SHP77 (cell line): ENCODE measurements at regions not wholly inside any gene's neighbourhood (a gene's known extent, or its start where the extent isn't known, plus 50 kb on each side); places are given as distances from the start of the nearest gene placed in this dataset.

ENCODE experiments used
- DNase-seq, 2 experiments: peaks; one replicate each; lab custom pipeline; 2025; lab: John Stamatoyannopoulos, UW

- DNase-seq, result no peak
These were observed 91.3 kb upstream of the GPR45 start for GRCh38 chr2:105150231-105150630.

DNA sequence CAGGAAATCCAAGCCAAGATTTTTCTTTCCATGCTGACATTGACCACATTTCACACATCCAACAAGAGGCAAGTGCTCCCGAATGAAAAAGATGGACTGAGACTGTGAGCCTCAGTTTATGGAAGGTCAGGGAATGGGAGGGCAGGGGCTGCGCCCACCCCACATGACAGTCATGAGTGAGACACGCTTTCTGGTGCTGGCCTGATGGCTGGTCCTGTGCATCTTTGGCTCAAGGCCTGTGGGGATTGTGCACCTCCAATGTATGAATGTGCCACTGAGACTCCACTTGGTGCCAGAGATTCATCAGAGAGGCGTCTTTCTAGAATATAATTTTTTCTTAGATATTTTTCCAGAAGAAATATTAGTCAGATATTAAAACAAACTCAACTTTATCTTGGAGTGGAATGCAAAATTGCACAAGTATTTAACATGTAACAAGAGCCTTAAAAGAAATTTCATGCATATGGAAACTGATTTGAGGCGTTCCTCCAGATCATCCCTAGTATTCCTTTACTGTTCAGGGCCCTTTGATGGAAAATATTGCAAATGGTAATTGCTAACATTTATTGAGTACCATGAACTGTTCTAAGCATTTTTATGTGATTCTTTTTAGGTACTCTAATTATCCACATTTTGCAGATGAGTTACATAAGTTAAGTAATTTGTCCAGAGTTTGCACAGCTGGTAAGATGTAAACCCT lies 87.3 kb upstream of the GPR45 start:
- no peak for DNase-seq

GRCh38 chr2:105156166-105156565 lies 85.4 kb upstream of the GPR45 start:
- DNase-seq, result no peak

DNA sequence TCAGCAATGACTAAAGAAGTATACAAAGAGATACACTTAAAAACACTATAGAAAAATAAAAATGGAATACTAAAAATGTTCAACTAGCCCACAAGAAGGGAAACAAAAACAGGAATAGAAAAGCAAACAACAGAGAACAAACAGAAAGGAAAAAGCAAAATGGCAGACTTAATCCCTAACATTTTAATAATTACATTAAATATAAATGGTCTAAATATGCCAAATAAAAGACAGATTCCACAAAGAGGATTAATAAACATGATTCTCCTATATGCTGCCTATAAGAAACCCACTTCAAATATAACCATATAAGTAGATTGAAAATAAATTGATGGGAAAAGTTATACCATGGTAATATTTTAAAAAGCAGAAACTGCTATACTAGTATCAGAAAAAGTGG lies 83.5 kb upstream of the GPR45 start:
- DNase-seq, result no peak

DNA sequence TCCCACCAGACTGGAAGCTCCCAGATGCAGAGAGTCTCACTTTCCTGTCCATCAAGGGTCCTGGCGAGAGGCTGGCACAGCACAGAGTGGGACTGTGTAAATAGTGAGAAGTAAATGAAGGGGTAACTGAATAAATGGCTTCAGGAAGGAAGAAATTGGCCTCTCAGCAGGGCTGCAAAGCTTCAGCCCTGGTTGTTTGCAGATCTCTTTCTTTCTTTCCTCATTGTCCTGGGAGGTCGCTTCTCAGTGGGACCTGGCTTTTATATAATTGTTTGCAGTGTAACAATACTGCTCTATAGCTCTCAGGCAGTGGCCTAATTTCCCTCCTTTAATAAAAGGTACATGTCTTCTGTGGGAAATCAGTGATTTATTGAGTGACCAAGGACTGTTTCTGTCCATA lies 74.9 kb upstream of the GPR45 start:
- no peak for DNase-seq

DNA sequence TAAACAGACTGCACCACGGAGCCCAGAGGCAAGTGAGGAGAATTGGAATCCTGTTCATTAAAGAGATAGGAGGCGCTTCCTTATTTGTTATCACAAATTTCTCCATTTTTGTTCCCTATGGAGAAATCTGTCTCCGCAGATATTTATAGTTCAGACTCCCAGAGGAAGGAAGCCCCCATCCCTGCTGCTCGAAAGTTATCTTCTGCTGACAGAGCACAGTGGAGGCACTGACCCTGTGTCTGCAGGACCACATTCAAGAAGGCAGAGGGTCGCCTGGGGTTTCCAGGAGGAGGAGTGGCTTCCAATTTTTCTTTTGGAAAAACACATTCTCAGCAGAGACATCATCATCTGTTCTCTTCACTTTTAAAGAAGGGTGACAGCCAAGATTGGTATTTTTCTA lies 73.0 kb upstream of the GPR45 start:
- DNase-seq, result no peak

DNA sequence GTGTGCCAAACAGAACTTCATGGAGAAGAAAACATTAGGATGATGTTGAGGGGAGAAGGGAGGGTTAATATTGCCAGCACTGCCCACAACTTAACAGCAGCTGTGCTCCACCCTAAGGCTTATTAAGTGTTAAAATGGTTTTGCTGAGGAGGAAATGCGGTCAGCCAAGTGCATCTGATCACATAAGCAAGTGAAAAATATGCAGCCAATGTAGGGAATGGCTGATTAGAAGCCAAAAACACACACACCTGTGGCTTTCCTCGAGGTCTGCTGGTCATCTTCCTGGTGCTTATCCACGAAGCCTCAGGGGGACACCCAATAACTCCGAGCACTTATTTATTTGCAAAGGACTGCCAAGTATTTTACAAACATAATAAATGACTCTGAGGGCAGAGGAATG lies 66.3 kb upstream of the GPR45 start:
- no peak for DNase-seq

DNA sequence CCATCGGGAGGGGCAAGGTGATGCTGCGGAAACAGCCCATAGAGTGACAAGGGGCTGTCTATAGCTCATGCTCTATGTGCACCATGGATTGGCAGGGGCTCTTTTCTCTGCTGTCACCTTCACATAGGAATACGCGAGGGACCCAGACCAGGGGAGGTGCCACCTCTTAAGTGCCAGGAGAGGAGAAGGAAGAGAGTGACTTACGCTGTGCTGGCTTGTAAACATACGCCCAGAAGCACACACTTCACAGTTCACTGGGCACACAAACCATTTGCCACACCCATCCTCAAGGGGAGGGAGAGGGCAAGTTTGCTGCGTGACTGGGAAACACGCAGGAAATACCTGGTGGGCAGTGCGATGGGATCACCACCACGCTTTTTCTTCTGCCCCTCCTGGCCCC lies 65.1 kb upstream of the GPR45 start:
- no peak for DNase-seq

DNA sequence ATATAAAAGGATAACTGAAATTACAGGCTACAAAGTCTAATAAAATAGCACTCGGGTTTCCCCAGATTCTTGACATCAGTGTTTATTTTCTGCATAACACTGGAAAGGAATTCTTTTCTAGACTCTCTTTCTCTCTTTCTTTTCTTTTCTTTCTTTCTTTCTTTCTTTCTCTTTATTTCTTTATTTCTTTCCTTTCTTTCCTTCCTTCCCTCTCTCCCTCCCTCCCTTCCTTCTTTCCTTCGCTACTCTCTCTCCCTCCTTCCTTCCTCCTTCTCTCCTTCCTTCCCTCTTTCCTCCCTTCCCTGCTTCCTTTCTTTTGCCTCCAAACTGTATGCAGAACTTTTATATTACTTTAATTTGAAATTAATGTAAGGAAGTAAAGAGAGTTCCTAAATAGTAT lies 64.5 kb upstream of the GPR45 start:
- no peak for DNase-seq

DNA sequence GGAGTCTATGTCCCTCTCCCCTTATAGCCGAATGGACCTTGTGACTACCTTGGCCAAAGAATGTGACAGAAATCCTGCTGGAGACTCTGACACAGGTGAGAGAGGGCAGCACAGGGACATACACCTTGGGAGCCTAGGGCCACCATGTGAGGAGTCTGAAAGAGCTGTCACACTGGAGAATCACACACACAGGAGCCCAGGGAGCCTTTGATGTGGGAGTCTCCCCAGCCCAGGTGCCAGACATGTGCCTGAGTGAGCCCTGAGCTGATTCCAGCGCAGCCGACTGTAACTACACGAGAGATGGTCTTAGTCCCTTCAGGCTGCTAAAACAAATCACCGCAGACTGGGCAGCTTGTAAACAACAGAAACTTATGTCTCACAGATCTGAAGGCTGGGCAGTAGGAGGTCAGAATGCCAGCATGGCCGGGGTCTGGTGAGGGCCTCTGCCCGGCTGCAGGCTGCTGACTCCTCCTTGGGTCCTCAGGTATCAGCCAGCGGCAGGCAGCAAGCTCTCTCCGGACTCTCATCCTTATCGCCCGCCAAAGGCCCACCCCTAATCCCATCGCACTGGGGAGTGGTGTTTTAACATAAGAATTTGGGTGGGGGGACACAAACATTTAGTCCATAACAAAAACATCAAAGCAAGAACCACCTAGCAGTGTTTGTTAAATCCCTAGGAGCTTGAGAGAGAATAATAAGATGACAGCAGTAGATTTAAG lies 63.8 kb upstream of the GPR45 start:
- DNase-seq, result no peak

DNA sequence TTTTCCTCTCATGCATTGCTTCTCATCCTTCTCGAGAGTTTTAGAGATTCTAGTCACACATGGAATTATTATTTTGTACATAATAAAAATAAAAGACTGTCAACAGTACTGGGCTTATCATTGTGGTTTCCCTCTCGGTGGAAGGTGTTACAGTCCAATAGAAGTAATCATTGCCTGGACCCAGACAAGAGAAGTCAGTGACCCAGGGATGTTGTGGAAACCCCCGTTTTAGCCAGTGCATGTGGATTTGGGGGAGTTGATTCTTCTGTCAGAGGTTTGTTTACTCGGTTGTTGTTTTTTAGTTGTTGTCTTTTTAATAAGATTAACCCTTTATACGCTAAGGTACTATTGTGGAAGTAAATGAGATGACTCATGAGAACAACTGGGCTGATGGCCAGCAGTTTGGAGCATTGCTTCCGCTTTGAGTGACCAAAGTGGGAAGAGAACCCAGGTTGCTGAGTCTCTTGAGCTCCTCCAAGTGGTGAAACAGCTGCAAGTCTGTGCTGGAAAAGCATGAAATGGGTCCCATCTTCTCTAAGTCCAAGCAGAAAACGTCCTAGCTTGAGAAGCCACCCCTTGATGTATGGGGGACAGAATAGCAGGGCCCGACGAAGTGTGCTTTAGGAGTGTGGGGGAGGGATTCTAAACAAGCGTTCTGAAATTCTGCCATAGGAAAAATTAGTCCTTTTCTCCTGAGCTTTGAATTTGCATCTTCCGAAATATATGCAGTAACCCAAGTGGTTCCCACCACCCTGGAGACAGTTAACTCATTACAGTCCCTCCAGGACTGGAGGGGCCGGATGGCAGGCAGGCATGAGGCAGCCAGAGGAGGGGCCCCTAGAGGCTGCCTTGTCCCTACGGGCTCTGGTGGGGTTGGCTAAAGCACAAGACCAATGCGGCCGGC lies 61.8 kb upstream of the GPR45 start:
- DNase-seq, result peak; percentile 36 to 58

DNA sequence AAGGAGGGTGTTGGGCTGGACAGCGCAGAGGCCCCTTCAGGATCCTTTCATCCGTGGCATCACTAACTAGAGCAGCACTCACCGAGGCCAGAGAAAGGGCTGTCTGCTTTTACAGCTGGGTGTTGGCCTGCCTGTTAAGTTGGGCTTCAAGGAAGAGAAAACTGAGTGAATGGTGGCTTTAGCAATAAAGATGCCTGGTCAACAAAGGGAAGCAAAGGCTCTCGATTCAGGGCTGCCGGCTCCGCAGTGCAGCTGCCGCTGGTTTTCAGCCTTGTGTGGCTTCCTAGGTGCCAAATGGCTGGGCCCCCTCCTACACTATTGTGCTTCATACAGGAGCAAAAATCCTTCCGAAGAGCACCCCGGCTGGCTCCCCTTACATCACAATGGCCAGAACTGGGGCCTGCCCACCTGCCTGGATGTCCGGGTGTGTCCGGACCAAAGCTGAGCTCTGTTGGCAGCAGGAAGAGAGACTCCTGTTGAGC lies 61.0 kb upstream of the GPR45 start:
- DNase-seq, result no peak

- no peak for DNase-seq
These were observed 60.3 kb upstream of the GPR45 start for GRCh38 chr2:105181282-105181681.

GRCh38 chr2:105183555-105184323 lies 57.8 kb upstream of the GPR45 start:
- no peak for DNase-seq

DNA sequence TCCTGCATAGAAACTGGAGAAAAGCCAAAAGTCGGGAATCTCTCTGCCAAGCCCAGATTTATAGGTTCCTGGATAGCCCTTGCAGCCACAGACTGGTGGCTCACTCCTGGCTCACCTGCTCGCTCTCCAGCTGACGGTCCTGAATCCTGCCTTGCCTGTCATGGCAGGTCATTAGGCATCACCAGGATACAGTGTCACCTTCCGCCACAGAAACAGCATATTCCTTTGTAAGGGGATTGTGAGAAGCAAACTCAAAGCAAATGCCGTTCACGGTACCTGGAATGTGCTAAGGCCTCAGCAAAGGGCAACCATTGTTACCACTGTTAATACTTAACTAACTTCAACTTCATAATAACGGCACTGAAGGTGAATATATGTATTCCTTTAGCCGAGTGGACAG lies 57.1 kb upstream of the GPR45 start:
- no peak for DNase-seq

GRCh38 chr2:105186967-105187498 lies 54.5 kb upstream of the GPR45 start:
- no peak for DNase-seq

DNA sequence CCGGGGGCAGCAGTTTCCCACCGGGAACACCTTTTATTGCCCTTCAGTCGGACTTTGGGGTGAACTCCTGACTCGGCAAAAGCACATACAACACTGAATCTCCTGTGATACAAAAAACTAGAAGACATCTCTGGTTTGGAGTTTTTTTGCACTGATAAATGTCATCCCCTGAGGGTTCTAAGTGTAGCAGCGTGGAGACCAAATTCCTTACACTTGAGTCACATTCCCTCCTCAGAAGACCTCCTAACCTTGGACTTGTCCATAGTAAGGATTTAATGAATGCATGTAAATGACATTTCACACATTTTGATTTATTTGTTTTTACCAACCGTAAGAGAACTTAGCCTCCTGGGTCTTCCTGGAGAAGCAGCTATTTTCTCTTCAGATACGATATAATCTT lies 54.0 kb upstream of the GPR45 start:
- DNase-seq, result no peak

DNA sequence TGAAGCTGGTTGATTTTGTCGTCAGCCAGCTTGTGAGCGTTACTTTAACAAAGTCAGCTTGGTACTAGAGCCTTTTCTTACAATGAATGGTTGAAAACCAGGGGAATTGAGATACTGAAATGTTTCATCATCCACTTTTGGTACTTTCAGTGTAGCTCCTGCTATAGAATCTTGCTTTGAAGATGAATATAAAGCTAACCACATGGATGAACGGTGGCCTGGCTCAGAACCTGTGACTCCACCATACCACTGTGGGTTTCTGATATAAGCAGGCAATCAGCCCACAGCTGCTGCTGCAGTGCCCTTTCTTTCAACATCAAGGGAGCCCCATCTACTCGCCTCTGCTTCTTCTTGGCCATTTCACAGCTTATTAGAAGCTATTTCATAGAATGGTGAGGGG lies 53.2 kb upstream of the GPR45 start:
- no peak for DNase-seq
